Left lung (tissue), 4 donors: ENCODE measurements at regions not wholly inside any gene's neighbourhood (a gene's known extent, or its start where the extent isn't known, plus 50 kb on each side); places are given as distances from the start of the nearest gene placed in this dataset.
"Not testable (repeated sequence)": the region's sequence is repeated elsewhere in the genome, so short reads cannot be mapped to it uniquely, and the experiment has no call there.

Source experiments
- ATAC-seq: fragments of 200-7000 bp; cut with Tn5 transposase; one replicate; pipeline ENCODE4 v1.9.1; 2020; ENCODE audit warnings: moderate library complexity
- DNase-seq, 4 donors: peaks; one replicate each; pipeline ENCODE4 v3.0.0-alpha.2; 2013 to 2020
- H3K27ac ChIP-seq, 2 donors: fragments of 200-600 bp; sonication (generic) in 1 of 2; one replicate each; pipeline versions ENCODE4 v1.5.0 to v1.8.0; 2020 to 2021
- H3K27me3 ChIP-seq, 2 donors: fragments of 200-600 bp; sonication (generic) in 1 of 2; one replicate each; pipeline versions ENCODE4 v1.5.0 to v1.8.0; 2020 to 2021
- H3K36me3 ChIP-seq, 2 donors: fragments of 200-600 bp; sonication (generic) in 1 of 2; one replicate each; pipeline versions ENCODE4 v1.5.0 to v1.8.0; 2020 to 2021
- H3K4me1 ChIP-seq, 2 donors: fragments of 200-600 bp; one replicate each; pipeline ENCODE4 v1.8.0; 2021
- H3K4me3 ChIP-seq, 2 donors: fragments of 200-600 bp; sonication (generic) in 1 of 2; one replicate each; pipeline versions ENCODE4 v1.5.0 to v1.8.0; 2020 to 2021; ENCODE audit warnings: mild to moderate bottlenecking in 1 of 2
- H3K9me3 ChIP-seq, 2 donors: fragments of 200-600 bp; sonication (generic) in 1 of 2; one replicate each; pipeline versions ENCODE4 v1.5.0 to v1.8.0; 2020 to 2021
- intact Hi-C, 2 donors: fragments of 100-400 bp; cut with DNase I; formaldehyde crosslinking; loops; one replicate each; pipeline versions ENCODE4 v1.11.2 to v1.14.2; 2022
- TF ChIP-seq, protein P1 (sequence below), 2 donors: fragments of 200-600 bp; sonication (generic) in 1 of 2; IDR thresholded peaks; one replicate each; pipeline versions ENCODE4 v1.5.0 to v1.8.0; 2021; ENCODE audit warnings: antibody characterized with exemption in 2 of 2
- donor health status: DM: no; HTN: yes; CAD: no.
- donor health status: DM: no; HTN: no; CAD: no.

DNA sequence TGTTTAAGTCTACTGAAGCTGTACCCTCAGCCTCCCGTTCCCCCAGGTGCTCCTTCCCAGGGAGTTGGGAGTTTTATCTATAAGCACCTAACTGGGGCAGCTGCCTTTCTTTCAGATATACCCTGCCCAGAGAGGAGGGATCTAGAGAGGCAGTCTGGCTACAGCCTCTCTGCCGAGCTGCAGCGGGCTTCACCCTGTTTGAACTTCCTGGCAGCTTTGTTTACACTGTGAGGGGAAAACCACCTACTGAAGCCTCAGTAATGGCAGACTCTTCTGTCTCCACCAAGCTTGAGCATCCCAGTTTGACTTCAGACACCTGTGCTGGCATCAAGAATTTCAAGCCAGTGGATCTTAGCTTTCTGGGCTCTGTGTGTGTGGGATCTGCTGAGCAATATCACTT lies 122.5 kb downstream of the MAGEE1 start:
- Histone ChIP-seq H3K36me3 (no peaks in the 10 kb centered on the region), H3K9me3 (peaks cover 0 to 16% of the 10 kb centered on the region in 2 donors), H3K4me1 (no peaks in the 10 kb centered on the region), H3K27me3 (no peaks in the 10 kb centered on the region), H3K4me3 (no peak overlapping the region), H3K27ac (no peak overlapping the region)
- TF ChIP-seq, protein P1, sequence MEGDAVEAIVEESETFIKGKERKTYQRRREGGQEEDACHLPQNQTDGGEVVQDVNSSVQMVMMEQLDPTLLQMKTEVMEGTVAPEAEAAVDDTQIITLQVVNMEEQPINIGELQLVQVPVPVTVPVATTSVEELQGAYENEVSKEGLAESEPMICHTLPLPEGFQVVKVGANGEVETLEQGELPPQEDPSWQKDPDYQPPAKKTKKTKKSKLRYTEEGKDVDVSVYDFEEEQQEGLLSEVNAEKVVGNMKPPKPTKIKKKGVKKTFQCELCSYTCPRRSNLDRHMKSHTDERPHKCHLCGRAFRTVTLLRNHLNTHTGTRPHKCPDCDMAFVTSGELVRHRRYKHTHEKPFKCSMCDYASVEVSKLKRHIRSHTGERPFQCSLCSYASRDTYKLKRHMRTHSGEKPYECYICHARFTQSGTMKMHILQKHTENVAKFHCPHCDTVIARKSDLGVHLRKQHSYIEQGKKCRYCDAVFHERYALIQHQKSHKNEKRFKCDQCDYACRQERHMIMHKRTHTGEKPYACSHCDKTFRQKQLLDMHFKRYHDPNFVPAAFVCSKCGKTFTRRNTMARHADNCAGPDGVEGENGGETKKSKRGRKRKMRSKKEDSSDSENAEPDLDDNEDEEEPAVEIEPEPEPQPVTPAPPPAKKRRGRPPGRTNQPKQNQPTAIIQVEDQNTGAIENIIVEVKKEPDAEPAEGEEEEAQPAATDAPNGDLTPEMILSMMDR (IDR thresholded peaks at IDR 0.05): no peak
- ATAC-seq (no peak), DNase-seq (no peak)
- intact Hi-C loops: no loop called here

DNA sequence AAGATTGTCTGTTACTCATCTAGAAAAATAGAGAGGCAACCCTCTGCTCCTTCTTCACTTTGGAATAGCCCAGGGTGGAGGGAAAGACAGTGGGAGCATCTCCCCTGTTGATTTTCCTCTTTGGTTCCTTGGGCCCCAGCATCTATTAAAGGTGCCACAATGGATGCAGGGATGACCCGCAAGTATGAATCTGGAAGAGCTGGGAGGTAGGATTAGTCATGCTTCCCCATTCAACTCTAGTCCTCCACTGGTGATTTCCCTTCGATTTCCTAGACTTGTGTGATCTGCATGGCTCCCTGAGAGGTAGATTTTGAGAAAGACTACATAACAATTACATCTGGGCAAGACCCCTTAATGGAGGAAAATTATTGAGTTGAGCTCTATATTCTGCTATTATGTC lies 127.8 kb downstream of the MAGEE1 start:
- peaks cover 0 to 37% of the 10 kb centered on the region in 2 donors for H3K9me3 ChIP-seq
- DNase-seq: no peak
- H3K36me3 ChIP-seq: no peaks in the 10 kb centered on the region
- ATAC-seq: no peak
- no peak overlapping the region for H3K27ac ChIP-seq
- H3K4me3 ChIP-seq: no peak overlapping the region
- TF ChIP-seq, protein P1 (IDR thresholded peaks at IDR 0.05): no peak
- no peaks in the 10 kb centered on the region for H3K4me1 ChIP-seq
- no peaks in the 10 kb centered on the region for H3K27me3 ChIP-seq
- intact Hi-C loops: no loop called here

DNA sequence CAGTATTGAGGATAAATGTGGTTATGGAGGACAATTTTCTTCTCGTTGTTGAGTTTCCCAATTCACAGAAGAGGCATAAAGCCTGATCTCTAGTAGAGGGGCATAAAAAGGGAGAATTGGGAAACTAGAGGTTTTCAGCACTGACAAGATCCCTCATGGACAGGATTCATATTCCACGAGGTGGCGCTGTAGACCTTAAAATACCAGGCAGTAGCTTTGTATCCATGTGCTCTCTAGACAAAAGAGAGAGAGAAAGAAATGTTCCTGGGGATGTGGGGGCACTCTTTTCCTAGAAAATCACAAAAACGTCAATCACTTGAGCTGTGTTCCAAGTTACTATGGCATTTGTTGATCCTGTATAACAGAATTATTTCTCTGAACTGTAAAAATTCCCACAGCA lies 128.3 kb downstream of the MAGEE1 start:
- H3K4me1 ChIP-seq: no peaks in the 10 kb centered on the region
- no peak overlapping the region for H3K27ac ChIP-seq
- no peaks in the 10 kb centered on the region for H3K27me3 ChIP-seq
- DNase-seq: no peak
- intact Hi-C loops: no loop called here
- no peaks in the 10 kb centered on the region for H3K36me3 ChIP-seq
- ATAC-seq: no peak
- peaks cover 0 to 37% of the 10 kb centered on the region in 2 donors for H3K9me3 ChIP-seq
- TF ChIP-seq, protein P1 (IDR thresholded peaks at IDR 0.05): no peak
- H3K4me3 ChIP-seq: no peak overlapping the region

DNA sequence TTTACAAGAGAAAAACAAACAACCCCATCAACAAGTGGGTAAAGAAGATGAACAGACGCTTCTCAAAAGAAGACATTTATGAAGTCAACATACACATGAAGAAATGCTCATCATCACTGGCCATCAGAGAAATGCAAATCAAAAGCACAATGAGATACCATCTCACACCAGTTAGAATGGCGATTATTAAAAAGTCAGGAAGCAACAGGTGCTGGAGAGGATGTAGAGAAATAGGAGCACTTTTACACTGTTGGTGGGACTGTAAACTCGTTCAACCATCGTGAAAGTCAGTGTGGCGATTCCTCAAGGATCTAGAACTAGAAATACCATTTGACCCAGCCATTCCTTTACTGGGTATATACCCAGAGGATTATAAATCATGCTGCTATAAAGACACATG lies 137.3 kb downstream of the MAGEE1 start:
- DNase-seq, ATAC-seq, intact Hi-C loops, H3K4me3 ChIP-seq, H3K9me3 ChIP-seq, H3K27ac ChIP-seq, H3K4me1 ChIP-seq, H3K36me3 ChIP-seq, H3K27me3 ChIP-seq: not testable (repeated sequence)

DNA sequence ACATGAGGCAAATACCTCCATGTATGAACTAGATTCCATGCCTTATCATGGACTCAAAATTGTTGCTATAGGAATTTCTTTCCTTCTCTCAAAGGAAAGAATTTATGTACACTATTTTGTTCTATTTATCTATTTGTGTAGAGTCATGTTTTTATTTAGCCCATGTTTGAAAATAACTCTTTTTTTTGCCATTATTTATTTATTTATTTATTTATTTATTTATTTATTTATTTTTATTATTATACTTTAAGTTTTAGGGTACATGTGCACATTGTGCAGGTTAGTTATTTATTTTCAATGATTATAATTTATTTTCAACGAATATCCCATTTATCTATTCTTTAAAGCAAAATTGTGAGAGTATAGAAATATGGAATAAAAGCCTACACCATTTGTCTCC lies 177.9 kb downstream of the MAGEE1 start:
- no peaks in the 10 kb centered on the region for H3K4me1 ChIP-seq
- H3K27ac ChIP-seq: no peak overlapping the region
- H3K4me3 ChIP-seq: no peak overlapping the region
- TF ChIP-seq, protein P1 (IDR thresholded peaks at IDR 0.05): no peak
- intact Hi-C loops: no loop called here
- H3K9me3 ChIP-seq: no peaks in the 10 kb centered on the region
- no peaks in the 10 kb centered on the region for H3K36me3 ChIP-seq
- H3K27me3 ChIP-seq: no peaks in the 10 kb centered on the region
- no peak for ATAC-seq
- DNase-seq: no peak

DNA sequence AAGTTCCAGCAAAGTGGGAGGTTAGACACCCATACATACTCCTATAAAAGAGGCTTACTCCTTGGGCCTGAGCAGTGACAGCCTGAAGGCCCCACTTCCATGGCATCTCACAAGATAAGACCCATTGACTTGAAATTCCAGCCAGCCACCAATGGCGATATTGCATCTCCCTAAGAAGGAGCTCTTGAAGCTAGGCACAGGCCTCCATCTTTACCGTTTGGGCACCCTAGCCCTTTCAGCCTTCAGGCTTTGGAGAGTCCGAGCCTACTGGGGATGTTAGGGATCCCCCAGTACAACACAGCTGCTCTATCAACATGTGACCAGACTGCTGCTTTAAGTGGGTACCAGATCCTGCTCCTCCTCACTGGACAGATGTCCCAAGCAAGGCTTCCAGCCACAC lies 189.5 kb downstream of the MAGEE1 start:
- intact Hi-C loops: no loop called here

More for the DNA sequence above, 189.5 kb downstream of the MAGEE1 start:
- ATAC-seq: no peak
- no peak for DNase-seq
- Histone ChIP-seq H3K4me3 (no peak overlapping the region), H3K27ac (no peak overlapping the region), H3K9me3 (peaks cover 0 to 8% of the 10 kb centered on the region in 2 donors), H3K4me1 (no peaks in the 10 kb centered on the region), H3K36me3 (no peaks in the 10 kb centered on the region), H3K27me3 (peaks cover 0 to 5% of the 10 kb centered on the region in 2 donors)
- TF ChIP-seq, protein P1 (IDR thresholded peaks at IDR 0.05): no peak
